Smooth muscle cell of the brain vasculature (primary cell): ENCODE measurements at regions not wholly inside any gene's neighbourhood (a gene's known extent, or its start where the extent isn't known, plus 50 kb on each side); places are given as distances from the start of the nearest gene placed in this dataset.
"Not testable (repeated sequence)": the region's sequence is repeated elsewhere in the genome, so short reads cannot be mapped to it uniquely, and the experiment has no call there.

Source experiments
- DNase-seq: peaks from one replicate; pipeline ENCODE4 v3.0.0-alpha.2; 2012; ENCODE audit warnings: low read depth, low spot score

- no peak for DNase-seq
Observed at GRCh38 chr10:62699148-62699547, 105.4 kb upstream of the ADO start.

GRCh38 chr10:62704121-62704520 is 100.4 kb upstream of the ADO start:
- DNase-seq: not testable (repeated sequence)

GRCh38 chr10:62705789-62706188 is 98.7 kb upstream of the ADO start:
- no peak for DNase-seq

GRCh38 chr10:62707810-62708209 is 96.7 kb upstream of the ADO start:
- DNase-seq: no peak

GRCh38 chr10:62708569-62708968 is 96.0 kb upstream of the ADO start:
- no peak for DNase-seq

- DNase-seq: no peak
Observed at GRCh38 chr10:62709200-62709599, 95.3 kb upstream of the ADO start.

GRCh38 chr10:62710182-62710581 is 94.3 kb upstream of the ADO start:
- no peak for DNase-seq

GRCh38 chr10:62715383-62715782 is 89.1 kb upstream of the ADO start:
- no peak for DNase-seq

- no peak for DNase-seq
Observed at GRCh38 chr10:62718585-62718984, 85.9 kb upstream of the ADO start.

GRCh38 chr10:62719061-62719460 is 85.5 kb upstream of the ADO start:
- DNase-seq: no peak

- no peak for DNase-seq
Observed at GRCh38 chr10:62721687-62722086, 82.8 kb upstream of the ADO start.

- no peak for DNase-seq
Observed at GRCh38 chr10:62723375-62723774, 81.1 kb upstream of the ADO start.

GRCh38 chr10:62724465-62724864 is 80.1 kb upstream of the ADO start:
- no peak for DNase-seq

- no peak for DNase-seq
Observed at GRCh38 chr10:62726142-62726541, 78.4 kb upstream of the ADO start.

GRCh38 chr10:62726638-62727037 is 77.9 kb upstream of the ADO start:
- no peak for DNase-seq

- no peak for DNase-seq
Observed at GRCh38 chr10:62727934-62728333, 76.6 kb upstream of the ADO start.

GRCh38 chr10:62728479-62728878 is 76.0 kb upstream of the ADO start:
- no peak for DNase-seq

GRCh38 chr10:62732841-62733653 is 71.5 kb upstream of the ADO start:
- no peak for DNase-seq

GRCh38 chr10:62733654-62734293 is 70.7 kb upstream of the ADO start:
- no peak for DNase-seq

GRCh38 chr10:62734781-62735463 is 69.6 kb upstream of the ADO start:
- no peak for DNase-seq

GRCh38 chr10:62735464-62736167 is 68.9 kb upstream of the ADO start:
- no peak for DNase-seq

- DNase-seq: no peak
Observed at GRCh38 chr10:62736168-62736546, 68.4 kb upstream of the ADO start.
